ENCODE measurements at regions not wholly inside any gene's neighbourhood (a gene's known extent, or its start where the extent isn't known, plus 50 kb on each side); places are given as distances from the start of the nearest gene placed in this dataset.
A peak's percentile ranks its signal among the peaks of the same experiment; 100 is the strongest.

DNA sequence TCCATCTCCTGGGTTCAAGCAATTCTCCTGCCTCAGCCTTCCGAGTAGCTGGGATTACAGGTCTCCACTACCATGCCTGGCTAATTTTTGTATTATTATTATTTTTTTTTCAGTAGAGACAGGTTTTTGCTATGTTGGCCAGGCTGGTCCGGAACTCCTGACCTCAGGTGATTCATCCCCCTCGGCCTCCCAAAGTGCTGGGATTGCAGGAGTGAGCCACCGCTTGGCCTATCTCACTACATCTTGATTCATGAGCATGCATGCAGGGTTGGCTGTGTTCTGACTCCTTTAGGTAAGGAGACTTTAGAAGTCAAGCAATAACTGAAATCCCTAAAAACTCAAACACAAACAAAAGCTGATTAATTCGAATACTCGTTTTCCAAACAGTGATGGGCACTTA lies 80.9 kb downstream of the GJA1 start:
- no peak for TF ChIP-seq POLR2A (IDR thresholded peaks at IDR 0.05)
- TF ChIP-seq, protein P1, sequence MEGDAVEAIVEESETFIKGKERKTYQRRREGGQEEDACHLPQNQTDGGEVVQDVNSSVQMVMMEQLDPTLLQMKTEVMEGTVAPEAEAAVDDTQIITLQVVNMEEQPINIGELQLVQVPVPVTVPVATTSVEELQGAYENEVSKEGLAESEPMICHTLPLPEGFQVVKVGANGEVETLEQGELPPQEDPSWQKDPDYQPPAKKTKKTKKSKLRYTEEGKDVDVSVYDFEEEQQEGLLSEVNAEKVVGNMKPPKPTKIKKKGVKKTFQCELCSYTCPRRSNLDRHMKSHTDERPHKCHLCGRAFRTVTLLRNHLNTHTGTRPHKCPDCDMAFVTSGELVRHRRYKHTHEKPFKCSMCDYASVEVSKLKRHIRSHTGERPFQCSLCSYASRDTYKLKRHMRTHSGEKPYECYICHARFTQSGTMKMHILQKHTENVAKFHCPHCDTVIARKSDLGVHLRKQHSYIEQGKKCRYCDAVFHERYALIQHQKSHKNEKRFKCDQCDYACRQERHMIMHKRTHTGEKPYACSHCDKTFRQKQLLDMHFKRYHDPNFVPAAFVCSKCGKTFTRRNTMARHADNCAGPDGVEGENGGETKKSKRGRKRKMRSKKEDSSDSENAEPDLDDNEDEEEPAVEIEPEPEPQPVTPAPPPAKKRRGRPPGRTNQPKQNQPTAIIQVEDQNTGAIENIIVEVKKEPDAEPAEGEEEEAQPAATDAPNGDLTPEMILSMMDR (IDR thresholded peaks at IDR 0.05) = no peak
- Histone ChIP-seq H3K4me3 (no peak overlapping the region), H3K27ac (no peak overlapping the region), H3K4me1 (no peaks in the 10 kb centered on the region), H3K36me3 (no peaks in the 10 kb centered on the region), H3K27me3 (no peaks in the 10 kb centered on the region), H3K9me3 (no peaks in the 10 kb centered on the region)
- WGBS, 4 donors = 94 to 98% (median 96%) methylated on average over 6 of the region's 6 CpGs
- no peak for DNase-seq
- no peak for ATAC-seq
- intact Hi-C loops (cut with DNase I) = no loop called here

- TF ChIP-seq, protein P1 (IDR thresholded peaks at IDR 0.05) = no peak
- no peak for TF ChIP-seq POLR2A (IDR thresholded peaks at IDR 0.05)
- Histone ChIP-seq H3K27me3 (no peaks in the 10 kb centered on the region), H3K27ac (no peak overlapping the region), H3K36me3 (no peaks in the 10 kb centered on the region), H3K9me3 (no peaks in the 10 kb centered on the region), H3K4me3 (no peak overlapping the region), H3K4me1 (peaks cover 0 to 18% (median 0%) of the 10 kb centered on the region in 12 donors)
- intact Hi-C loops (cut with DNase I) = no loop called here
- ATAC-seq (no peak), DNase-seq (no peak)
- WGBS, 4 donors = 86 to 92% (median 89%) methylated on average over 7 of the region's 7 CpGs
Observed at GRCh38 chr6:121520337-121521163, 85.1 kb downstream of the GJA1 start.

GRCh38 chr6:121521164-121521555 lies 85.7 kb downstream of the GJA1 start:
- ATAC-seq (no peak), DNase-seq (no peak)
- Histone ChIP-seq H3K27ac (no peak overlapping the region), H3K4me3 (no peak overlapping the region), H3K36me3 (no peaks in the 10 kb centered on the region), H3K9me3 (no peaks in the 10 kb centered on the region), H3K27me3 (no peaks in the 10 kb centered on the region), H3K4me1 (peaks cover 0 to 18% (median 0%) of the 10 kb centered on the region in 12 donors)
- intact Hi-C loops (cut with DNase I) = no loop called here
- TF ChIP-seq POLR2A (IDR thresholded peaks at IDR 0.05) = no peak
- TF ChIP-seq, protein P1 (IDR thresholded peaks at IDR 0.05) = no peak
- 89 to 97% (median 92%) methylated on average over 2 of the region's 2 CpGs for WGBS, 4 donors

- H3K36me3 ChIP-seq = no peaks in the 10 kb centered on the region
- peak overlapping the region in 3 of 12 donors; percentile 11 to 16 (median 15) for H3K4me3 ChIP-seq
- intact Hi-C loops (cut with DNase I) = no loop called here
- peak overlapping the region in 8 of 12 donors; percentile 35 to 58 (median 52) for H3K27ac ChIP-seq
- DNase-seq (no peak), ATAC-seq (peak in 3 of 4 donors; percentile 76 to 97 (median 85))
- peaks cover 0 to 18% (median 0%) of the 10 kb centered on the region in 12 donors for H3K4me1 ChIP-seq
- no peaks in the 10 kb centered on the region for H3K9me3 ChIP-seq
- 38 to 48% (median 43%) methylated on average over 2 of the region's 2 CpGs for WGBS, 4 donors
- TF ChIP-seq POLR2A (IDR thresholded peaks at IDR 0.05) = no peak
- TF ChIP-seq, protein P1 (IDR thresholded peaks at IDR 0.05) = no peak
- H3K27me3 ChIP-seq = no peaks in the 10 kb centered on the region
Observed at GRCh38 chr6:121522265-121522664, 86.8 kb downstream of the GJA1 start.

Measured in heart left ventricle (tissue), 16 donors.